GM18511 (cell line): ENCODE measurements at regions not wholly inside any gene's neighbourhood (a gene's known extent, or its start where the extent isn't known, plus 50 kb on each side); places are given as distances from the start of the nearest gene placed in this dataset.
"Not testable (repeated sequence)": the region's sequence is repeated elsewhere in the genome, so short reads cannot be mapped to it uniquely, and the experiment has no call there.

Source experiments
- ATAC-seq: cut with Tn5 transposase; IDR thresholded peaks from one replicate; pipeline ENCODE4 v1.9.1; 2021; ENCODE audit warnings: mild to moderate bottlenecking, moderate library complexity; ENCODE audit not compliant: unreplicated experiment

DNA sequence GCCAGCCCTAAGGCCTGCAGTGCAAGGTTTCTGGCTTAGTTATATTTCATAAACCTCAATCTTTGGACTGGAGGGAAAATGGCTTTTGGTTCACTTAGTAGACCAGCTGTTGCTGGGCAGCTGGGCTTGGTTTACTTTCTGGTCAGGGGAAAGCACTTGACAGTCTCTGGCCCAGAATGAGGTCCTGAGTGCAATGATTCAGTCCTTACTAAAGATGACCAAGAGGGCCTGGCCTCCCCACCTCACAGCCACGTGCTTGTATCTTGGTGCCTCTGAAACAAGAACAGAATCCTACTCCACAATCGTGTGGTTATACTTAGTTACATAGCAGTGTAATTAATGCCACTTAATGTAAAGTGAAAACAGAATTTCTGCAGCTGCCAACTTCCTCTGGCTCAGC is 325.5 kb upstream of the MEIS1 start:
- no peak for ATAC-seq

DNA sequence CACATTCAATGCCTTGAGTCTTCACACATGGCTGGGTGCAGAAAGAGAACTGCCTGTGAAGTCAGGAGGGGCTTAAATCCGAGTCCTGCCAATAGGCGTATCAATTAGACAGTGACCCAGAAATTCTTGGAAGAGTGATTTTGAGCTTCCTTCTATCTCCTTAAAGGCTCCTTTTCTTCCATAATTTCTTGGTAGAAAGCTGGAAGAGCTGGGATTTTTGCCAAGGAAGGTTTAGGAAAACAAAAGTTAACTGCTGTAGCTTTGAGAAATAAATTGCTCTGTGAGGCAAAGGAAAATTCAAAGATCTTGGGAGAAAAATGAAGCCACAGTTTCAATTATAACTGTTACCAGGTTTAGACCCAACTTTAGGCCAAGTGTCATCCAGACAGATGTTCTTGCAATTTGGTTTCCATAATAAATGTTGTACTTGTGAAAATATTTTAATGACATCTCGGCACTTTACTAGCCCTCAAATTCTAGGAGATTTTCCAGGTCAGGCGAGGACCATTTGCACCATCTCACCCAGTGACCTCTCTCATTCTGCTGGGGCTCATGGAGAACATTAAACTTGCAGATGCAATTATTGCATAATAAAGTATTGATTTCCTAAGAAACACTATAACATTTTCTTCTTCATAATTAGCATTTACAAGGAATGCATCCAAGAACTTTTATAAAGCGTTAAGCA is 329.7 kb upstream of the MEIS1 start:
- no peak for ATAC-seq

DNA sequence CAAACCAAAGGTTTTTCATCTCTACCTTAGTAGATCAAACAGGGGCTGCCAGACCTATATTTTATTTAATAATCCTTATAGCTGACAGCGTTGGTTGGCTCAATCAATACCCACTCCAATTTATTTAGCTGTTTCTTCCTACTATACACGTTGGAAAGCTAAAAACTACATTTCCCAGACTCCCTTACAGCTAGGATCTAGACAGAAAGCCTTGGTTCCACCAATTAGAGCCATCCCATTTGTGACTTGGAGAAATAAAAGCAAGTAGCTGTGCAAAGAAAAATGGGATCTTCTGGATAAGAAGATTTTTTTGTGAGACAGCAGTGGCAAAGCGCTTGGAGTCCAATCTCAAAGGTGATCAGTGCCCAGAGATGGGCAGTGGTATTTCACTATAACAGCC is 331.3 kb upstream of the MEIS1 start:
- no peak for ATAC-seq

DNA sequence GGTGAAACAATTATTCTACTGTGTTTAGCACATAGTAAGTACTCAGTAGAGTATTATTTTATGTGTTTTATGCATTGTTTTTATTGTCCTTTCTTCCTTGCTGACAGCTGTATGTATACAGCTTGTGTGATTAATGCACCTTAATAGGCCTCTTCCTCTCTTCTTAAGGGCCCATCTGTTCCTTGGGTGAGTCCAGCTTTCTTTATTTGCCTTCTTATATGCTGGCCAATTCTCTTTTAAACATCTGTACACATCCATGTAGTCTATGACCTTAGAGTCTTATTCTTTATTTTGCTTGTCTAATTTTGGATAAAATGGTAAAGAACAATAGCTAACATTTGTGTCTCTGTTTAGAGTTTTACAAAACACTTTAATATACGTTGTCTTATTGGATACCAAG is 333.7 kb upstream of the MEIS1 start:
- ATAC-seq, result no peak

DNA sequence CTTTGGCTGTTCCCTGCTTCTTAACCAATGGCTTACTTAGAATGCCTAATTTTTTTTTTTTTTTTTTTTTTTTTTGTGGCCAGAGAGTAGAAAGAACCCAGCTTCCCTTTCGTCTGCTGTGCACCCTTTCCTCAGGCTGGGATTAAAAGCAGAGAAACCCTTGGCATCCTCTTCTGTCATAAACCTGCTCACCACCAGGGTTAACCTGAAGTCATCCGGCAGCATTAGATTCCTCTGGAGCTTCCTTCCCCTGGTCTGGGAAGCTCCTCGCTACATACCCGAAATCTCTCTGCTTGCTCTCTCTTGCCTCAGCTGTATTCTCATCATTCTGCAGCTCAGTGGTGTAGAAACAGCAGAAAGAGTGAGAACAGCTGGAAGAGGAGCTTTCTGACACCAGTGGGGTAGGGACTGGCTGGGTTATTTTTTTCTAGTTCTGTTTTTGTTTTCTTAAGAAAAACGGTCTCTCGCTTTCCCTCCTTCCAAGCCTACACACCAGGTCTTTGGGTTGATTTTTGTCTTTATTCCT is 339.0 kb upstream of the MEIS1 start:
- no peak for ATAC-seq

DNA sequence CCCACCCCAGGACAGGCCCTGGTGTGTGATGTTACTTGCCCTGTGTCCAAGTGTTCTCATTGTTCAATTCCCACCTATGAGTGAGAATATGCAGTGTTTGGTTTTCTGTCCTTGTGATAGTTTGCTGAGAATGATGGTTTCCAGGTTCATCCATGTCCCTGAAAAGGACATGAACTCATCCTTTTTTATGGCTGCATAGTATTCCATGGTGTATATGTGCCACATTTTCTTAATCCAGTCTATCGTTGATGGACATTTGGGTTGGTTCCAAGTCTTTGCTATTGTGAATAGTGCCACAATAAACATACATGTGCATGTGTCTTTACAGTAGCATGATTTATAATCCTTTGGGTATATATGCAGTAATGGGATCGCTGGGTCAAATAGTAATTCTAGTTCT is 340.2 kb upstream of the MEIS1 start:
- not testable (repeated sequence) for ATAC-seq

DNA sequence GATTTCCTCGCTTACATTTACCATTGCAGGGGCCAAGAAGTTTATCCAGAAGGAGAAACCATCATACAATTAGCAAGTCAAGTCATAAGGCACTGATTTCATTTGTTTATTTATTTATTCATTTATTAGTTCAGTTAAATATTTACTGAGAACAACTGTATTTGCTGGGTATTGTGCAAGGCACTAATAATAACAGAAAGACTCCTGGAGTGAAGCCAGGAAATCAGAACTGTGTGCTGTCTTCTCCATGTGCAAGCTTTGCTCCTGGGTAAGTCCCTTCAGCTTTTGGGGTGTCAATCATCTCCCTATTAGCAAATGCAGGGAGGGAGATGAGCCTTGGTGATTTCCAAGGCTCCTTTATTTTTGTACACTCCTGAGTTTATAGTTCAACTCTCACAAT is 341.6 kb upstream of the MEIS1 start:
- no peak for ATAC-seq

DNA sequence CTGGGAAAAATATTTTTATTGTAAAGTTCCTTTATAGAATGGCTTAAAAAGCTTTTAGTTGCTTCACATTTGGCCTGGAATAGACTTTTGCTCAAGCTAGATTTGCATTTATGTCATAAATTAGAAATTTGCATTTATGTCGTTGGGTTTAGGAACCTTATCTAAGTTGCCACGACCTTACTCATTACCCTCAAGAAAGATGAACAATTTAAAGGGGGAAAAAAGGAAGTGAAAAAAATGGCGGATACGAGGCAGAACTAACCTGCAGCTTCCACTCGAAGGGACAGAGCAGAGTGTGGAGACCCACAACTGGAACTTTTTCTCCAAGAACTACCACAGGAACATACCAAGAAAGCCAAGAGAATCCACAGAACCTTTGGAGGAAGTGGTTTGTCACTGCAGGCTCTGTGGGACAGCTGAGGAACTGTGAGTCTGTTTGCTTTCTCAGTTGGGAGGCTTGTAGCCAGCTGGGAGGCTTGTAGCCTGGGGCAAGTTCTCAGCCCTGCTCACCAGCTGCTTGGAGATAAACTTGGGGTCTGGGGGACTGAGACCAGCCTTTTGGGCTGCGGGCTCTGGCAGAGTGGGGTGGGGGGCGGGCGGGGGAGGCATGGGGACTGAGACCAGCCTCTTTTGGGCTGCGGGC is 349.9 kb upstream of the MEIS1 start:
- ATAC-seq, result no peak

DNA sequence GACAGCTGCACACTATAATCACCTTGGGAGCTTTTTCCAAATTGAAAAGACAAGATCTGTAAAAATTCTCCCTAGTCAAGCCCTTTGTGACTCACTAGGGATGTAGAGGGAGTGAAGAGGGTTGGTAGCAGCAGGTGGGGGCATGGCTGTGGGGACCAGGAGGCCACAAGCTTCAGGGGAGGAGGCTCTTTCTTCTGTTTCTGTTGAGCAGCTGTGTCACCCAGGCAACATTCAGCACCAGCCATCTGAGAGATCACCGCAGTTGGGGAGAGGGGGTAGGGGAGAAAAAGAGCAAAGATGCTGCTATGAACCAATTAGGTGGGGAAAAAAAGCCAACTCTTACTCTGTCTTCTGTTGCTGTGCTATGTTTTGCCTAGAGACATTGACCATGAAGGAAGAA is 352.3 kb upstream of the MEIS1 start:
- no peak for ATAC-seq

DNA sequence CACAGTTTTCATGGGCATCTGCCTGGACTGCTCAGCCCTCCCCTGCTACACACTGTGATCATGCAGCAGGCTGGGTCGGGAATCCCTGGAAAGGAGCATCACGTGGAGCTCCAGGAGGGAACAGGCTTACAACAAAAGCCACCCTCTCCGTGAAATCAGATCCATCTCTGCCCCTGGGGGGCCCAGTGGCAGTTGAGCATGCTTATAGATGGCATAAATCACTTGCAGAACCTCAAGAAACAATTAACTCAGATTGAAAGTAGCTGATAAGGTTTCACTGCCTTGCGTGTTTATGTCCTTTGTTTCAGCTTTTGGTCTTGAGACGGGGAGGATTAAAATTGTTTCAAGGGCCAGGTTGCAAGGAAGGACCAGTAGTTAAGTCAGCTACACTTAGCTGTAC is 354.8 kb upstream of the MEIS1 start:
- ATAC-seq, result no peak

DNA sequence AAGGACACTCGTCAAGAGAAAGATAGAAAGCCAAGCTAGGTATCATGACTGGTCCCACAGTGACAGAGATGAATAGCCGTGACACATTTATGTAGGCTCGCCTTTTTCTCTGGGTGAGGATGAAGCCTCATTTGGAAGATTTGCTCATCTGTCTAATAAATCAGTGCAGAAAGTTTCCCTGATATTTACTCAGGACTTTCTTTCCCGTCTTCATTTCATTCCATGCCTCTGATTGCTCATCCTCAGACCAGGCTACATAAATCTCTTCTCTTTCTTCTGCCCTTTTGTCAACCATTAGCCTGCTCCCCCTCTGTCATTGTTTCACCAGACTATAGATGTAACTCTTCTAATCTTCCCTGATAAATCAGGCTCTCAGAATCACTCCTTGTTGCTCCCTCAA is 361.8 kb upstream of the MEIS1 start:
- ATAC-seq, result no peak

DNA sequence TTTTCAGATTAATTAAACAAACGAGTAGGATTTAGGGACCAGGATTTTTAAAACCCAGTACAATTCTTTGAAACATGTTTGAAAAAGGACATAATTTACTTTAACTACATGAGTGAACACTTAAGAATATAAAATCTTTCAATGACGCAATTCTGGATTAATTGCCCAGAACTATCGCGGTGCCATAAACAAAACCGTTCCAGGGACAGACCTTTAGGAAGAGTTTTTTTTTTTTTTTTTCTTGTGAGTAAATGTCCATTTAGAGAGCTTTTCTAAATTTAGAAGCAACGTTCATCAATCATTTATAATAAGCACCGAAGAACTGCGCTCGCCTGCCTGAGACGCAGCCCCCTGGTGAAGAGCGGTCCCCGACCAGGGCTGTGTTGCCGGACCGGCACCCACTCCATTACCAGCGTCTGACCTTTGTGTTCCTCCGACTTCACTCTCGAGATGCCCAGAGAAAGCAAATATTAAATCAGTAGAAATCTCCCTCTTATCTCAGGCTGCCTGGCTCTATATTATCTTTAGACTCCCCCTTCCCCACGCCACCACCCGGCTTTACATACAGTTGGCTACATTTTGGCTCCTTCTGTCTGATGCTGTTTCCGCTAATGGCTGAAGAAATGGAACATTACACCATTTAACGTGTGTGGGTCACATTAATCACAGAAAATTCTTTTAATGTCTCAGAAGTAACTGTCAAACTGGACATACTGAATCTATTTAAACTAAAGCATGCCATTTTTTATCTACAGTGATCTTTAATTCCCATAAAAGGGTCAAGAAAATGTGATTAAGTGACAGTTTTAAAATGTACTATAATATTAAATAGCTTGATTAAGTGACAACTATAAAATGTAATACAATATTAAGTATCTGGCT is 364.0 kb upstream of the MEIS1 start:
- no peak for ATAC-seq

DNA sequence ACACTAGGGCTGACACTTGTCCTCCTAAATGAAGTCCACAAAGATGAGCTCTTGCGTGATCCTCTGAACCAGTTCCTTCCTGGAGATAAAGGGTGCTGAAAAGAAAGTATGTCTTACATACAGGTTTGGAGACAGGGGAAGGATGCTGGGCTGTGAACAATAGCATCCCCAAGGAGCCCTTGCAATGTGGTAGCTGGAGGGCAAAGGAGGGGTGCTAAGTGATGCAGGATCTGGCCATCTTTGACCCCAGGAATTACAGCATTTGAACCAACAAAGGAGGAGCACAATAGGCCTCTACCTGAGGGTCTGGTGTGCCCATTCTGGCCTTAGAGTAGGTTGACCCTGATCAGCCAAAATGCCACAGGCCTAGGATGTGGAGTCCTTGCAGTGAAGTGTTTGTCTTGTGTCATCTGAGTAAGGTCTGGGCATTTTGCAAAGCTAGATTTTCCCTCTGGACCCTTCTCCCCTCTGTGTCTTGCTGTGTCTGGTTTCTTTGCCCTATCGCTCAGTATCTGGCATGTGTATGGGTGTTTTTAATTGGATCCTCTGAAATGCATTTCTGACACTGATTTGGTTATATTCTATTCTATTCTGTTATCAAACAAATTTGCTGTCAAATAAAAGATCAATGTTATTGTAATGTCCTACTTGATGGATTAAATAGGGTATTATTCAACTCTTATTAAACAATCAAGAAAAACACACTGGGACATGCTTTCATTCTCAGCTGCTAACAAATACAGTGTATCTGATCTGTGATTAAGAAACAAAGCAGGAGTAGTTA is 364.8 kb upstream of the MEIS1 start:
- ATAC-seq, result no peak

DNA sequence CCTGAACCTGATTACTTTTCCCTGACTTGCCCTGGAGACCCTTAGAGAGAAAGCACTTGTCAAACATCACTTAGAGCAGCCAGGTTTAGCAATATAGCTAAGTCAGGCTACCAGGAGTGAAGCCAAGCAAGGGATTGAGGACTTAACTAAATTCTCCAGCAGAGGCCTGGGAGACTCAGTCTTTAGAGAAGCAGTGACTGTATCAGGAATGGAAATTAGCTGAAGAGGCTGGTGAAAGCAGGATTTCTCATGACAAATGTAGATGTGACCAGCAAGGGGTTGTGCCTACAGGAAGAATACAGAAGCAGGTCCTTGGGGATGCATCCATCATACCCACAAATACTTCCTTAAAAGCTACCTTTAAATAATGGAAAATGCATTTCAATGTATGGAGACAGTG is 368.9 kb upstream of the MEIS1 start:
- ATAC-seq, result no peak

DNA sequence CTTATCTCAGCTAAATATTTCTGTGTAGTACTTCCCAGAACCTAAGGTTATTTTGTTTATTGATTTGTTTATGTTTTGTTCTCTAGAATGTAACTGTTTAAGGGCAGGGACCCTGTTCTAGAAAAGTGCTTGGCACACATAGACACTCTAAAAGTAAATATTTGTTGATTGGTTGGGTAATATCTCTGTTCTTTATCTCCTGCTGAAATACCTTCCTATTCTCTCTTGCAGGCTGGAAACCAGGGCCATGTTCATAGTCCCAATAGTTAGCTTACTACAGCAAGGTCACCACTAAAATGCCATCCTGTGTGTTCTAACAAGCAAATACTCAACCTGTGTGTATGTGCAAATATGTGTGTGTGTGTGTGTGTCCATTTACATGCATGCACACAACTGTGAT is 375.6 kb upstream of the MEIS1 start:
- no peak for ATAC-seq

DNA sequence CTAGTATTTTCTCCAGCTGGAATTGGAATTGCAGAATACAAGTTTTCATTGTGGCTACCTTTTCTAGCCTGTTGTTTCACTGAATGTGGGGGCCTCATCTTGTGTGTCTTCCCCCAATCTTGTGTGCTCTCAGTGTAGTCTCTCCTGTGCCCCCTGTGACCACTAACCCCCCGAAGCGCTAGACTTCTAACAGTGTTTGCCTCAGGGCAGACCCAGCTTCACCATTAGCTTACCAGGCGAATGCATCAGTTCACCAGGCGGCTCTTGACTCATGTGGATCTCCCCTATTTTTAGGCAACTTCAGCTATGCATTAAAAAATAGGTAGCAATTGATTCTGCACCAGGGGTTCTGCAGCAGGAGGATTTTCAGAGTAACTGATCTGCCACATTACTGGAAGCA is 376.2 kb upstream of the MEIS1 start:
- ATAC-seq, result no peak

DNA sequence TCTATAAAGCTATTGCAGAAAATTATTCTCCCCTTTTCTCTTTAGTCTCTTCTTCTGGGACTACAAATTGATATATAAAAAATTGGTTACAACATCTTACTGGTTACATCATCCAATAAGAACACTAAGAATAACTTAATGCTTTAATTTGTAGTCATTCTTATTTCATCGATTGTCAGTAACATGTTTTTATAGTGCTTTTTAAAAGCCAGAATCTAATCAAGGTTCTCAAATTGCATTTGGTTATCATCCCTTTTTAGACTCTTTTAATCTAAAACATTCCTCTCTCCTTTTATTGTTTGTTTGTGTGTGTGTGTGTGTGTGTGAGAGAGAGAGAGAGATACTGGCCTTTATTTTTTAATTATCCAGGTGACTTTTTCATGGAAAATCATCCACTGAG is 377.1 kb upstream of the MEIS1 start:
- ATAC-seq, result no peak

DNA sequence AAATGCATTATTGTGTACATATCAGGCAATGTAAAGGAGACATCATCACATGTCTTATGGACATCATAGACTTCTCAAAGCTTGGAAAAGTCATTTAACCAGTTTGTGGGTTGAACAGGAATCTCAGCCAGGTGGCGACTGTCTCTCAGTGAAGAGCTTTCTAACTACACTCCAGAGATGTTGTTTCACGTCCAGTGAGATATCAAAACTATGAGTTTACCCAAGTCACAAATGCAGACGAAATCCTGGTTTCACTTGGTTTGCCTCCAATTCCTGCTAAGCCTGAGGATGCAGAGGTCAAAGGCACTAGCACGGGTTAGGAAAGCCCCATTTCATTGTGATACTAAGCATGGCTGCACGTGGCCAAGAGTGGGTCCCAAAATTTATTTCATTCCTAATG is 384.5 kb upstream of the MEIS1 start:
- ATAC-seq, result no peak

DNA sequence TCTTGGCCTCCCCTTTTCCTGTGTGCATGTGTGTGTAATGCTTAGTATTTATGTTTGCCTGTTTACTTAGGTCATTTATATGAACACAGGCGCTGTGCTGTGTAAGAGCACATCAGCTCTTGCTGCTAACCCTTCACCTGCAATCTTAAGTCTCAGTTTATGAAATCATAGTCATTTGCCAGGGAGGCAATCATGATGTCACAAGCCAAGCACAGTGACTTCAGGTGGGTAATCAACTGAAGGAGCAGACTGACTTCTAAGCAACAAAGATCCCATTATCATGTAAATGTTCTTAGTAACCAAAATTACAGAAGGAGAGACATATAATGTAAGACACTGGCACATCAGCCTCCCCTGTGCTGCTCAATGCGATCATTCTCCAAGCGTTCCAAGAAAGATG is 386.3 kb upstream of the MEIS1 start:
- no peak for ATAC-seq

DNA sequence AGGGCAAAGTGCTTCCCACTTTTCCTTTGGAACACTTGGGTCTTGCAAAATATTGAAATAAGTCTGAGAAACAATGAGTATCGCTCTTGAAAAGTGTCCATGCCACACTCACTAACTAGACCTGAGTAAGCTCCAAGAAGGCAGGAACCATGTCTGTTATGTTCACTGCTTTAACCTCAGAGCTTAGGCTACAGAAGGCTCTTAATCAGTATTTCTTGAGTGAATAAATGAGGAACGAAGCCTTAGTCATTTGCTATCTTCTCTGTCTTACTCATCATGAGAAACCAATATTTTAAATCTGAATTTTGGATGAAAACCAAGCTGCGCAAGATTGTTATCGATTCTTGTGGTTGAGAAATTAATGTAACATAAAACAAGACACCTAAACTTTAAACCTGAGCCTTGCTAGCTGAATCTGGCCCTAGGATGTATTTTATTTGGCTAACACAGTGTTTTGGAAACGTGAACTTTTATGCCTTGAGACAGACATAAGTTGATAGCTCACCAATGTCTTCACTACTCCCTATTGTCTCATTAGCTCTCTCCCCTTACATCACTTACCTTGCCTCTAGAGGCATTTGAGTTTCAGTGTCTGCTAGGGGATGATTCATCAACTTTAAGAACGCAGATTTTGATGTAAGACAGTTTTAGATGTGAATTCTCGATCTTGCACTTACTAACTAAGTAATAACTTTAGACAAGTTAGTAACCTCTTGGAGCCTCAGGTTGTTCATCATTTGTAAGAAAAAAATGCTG is 392.8 kb upstream of the MEIS1 start:
- no peak for ATAC-seq
